GM23338 (cell line): ENCODE measurements at regions not wholly inside any gene's neighbourhood (a gene's known extent, or its start where the extent isn't known, plus 50 kb on each side); places are given as distances from the start of the nearest gene placed in this dataset.

Source experiments
- CREB1 ChIP-seq: fragments of 250-450 bp; sonication (Bioruptor Pico); IDR thresholded peaks from 2 replicates; pipeline ENCODE4 v1.5.0; 2020; ENCODE audit warnings: low read depth, mild to moderate bottlenecking, moderate library complexity
- CTCF ChIP-seq, 2 experiments: fragments of 200-600 bp in 1 of 2; sonication (generic) in 1 of 2; conservative IDR thresholded peaks; 2 replicates each; pipeline versions ENCODE4 v1.5.1 to v1.6.1; 2016 to 2017; ENCODE audit warnings: antibody characterized with exemption in 2 of 2, low read depth in 2 of 2, mild to moderate bottlenecking in 2 of 2, moderate library complexity in 1 of 2
- EZH2 ChIP-seq: fragments of 200-600 bp; sonication (generic); IDR thresholded peaks from one replicate; pipeline ENCODE4 v1.8.0; 2017; ENCODE audit warnings: antibody characterized with exemption, mild to moderate bottlenecking, low read depth; ENCODE audit not compliant: unreplicated experiment
- EZH2phosphoT487 ChIP-seq: fragments of 200-600 bp; sonication (generic); IDR thresholded peaks from one replicate; pipeline ENCODE4 v1.8.1; 2018; ENCODE audit warnings: antibody characterized with exemption; ENCODE audit not compliant: unreplicated experiment
- JUNB ChIP-seq: IDR thresholded peaks from one replicate; pipeline ENCODE4 v1.6.1; 2016; ENCODE audit warnings: antibody characterized with exemption; ENCODE audit not compliant: unreplicated experiment
- NANOG ChIP-seq: IDR thresholded peaks from 2 replicates; pipeline ENCODE4 v1.6.1; 2016; ENCODE audit warnings: antibody characterized with exemption, borderline replicate concordance
- POLR2AphosphoS5 ChIP-seq: IDR thresholded peaks from 2 replicates; pipeline ENCODE4 v1.6.1; 2016; ENCODE audit warnings: antibody characterized with exemption, low read depth
- STAT1 ChIP-seq: IDR thresholded peaks from one replicate; pipeline ENCODE4 v1.6.1; 2016; ENCODE audit warnings: antibody characterized with exemption; ENCODE audit not compliant: unreplicated experiment
- ZNF114 ChIP-seq: fragments of 250-450 bp; sonication (Bioruptor Pico); IDR thresholded peaks from 2 replicates; pipeline ENCODE4 v1.5.0; 2020; ENCODE audit warnings: mild to moderate bottlenecking, moderate library complexity
- ZNF331 ChIP-seq: fragments of 250-450 bp; sonication (Bioruptor Pico); IDR thresholded peaks from 2 replicates; pipeline ENCODE4 v1.5.0; 2020; ENCODE audit warnings: low read depth, mild to moderate bottlenecking, moderate library complexity
- ZNF462 ChIP-seq: fragments of 250-450 bp; sonication (Bioruptor Pico); IDR thresholded peaks from 2 replicates; pipeline ENCODE4 v1.5.0; 2020; ENCODE audit warnings: mild to moderate bottlenecking, moderate library complexity
- TF ChIP-seq, protein P1 (sequence below): IDR thresholded peaks from one replicate; pipeline ENCODE4 v1.6.1; 2018; ENCODE audit warnings: antibody characterized with exemption; ENCODE audit not compliant: unreplicated experiment
- TF ChIP-seq, protein P2 (sequence below): IDR thresholded peaks from 2 replicates; pipeline ENCODE4 v1.6.1; 2016; ENCODE audit warnings: antibody characterized with exemption

- no peak for TF ChIP-seq CTCF (conservative IDR thresholded peaks at IDR 0.05; ENCODE audit: low read depth in 2 of 2)
- no peak for TF ChIP-seq EZH2
- TF ChIP-seq JUNB = no peak
- TF ChIP-seq POLR2AphosphoS5 = no peak
- TF ChIP-seq STAT1 = no peak
- no peak for TF ChIP-seq EZH2phosphoT487
- TF ChIP-seq CREB1 (CRISPR knock-in tag) = no peak
- TF ChIP-seq ZNF331 (CRISPR knock-in tag) = no peak
- TF ChIP-seq, protein P1, sequence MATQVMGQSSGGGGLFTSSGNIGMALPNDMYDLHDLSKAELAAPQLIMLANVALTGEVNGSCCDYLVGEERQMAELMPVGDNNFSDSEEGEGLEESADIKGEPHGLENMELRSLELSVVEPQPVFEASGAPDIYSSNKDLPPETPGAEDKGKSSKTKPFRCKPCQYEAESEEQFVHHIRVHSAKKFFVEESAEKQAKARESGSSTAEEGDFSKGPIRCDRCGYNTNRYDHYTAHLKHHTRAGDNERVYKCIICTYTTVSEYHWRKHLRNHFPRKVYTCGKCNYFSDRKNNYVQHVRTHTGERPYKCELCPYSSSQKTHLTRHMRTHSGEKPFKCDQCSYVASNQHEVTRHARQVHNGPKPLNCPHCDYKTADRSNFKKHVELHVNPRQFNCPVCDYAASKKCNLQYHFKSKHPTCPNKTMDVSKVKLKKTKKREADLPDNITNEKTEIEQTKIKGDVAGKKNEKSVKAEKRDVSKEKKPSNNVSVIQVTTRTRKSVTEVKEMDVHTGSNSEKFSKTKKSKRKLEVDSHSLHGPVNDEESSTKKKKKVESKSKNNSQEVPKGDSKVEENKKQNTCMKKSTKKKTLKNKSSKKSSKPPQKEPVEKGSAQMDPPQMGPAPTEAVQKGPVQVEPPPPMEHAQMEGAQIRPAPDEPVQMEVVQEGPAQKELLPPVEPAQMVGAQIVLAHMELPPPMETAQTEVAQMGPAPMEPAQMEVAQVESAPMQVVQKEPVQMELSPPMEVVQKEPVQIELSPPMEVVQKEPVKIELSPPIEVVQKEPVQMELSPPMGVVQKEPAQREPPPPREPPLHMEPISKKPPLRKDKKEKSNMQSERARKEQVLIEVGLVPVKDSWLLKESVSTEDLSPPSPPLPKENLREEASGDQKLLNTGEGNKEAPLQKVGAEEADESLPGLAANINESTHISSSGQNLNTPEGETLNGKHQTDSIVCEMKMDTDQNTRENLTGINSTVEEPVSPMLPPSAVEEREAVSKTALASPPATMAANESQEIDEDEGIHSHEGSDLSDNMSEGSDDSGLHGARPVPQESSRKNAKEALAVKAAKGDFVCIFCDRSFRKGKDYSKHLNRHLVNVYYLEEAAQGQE = no peak
- TF ChIP-seq, protein P2, sequence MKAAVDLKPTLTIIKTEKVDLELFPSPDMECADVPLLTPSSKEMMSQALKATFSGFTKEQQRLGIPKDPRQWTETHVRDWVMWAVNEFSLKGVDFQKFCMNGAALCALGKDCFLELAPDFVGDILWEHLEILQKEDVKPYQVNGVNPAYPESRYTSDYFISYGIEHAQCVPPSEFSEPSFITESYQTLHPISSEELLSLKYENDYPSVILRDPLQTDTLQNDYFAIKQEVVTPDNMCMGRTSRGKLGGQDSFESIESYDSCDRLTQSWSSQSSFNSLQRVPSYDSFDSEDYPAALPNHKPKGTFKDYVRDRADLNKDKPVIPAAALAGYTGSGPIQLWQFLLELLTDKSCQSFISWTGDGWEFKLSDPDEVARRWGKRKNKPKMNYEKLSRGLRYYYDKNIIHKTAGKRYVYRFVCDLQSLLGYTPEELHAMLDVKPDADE = no peak
- no peak for TF ChIP-seq ZNF114 (CRISPR knock-in tag)
- no peak for TF ChIP-seq ZNF462 (CRISPR knock-in tag)
- no peak for TF ChIP-seq NANOG
Measured at GRCh38 chr17:27076814-27077213, 217.1 kb upstream of the WSB1 start.
